NCI-H524 (cell line): ENCODE measurements at regions not wholly inside any gene's neighbourhood (a gene's known extent, or its start where the extent isn't known, plus 50 kb on each side); places are given as distances from the start of the nearest gene placed in this dataset.

ENCODE experiments used
- DNase-seq, 2 experiments: peaks; one replicate each; lab custom pipeline; 2025; lab: John Stamatoyannopoulos, UW

DNA sequence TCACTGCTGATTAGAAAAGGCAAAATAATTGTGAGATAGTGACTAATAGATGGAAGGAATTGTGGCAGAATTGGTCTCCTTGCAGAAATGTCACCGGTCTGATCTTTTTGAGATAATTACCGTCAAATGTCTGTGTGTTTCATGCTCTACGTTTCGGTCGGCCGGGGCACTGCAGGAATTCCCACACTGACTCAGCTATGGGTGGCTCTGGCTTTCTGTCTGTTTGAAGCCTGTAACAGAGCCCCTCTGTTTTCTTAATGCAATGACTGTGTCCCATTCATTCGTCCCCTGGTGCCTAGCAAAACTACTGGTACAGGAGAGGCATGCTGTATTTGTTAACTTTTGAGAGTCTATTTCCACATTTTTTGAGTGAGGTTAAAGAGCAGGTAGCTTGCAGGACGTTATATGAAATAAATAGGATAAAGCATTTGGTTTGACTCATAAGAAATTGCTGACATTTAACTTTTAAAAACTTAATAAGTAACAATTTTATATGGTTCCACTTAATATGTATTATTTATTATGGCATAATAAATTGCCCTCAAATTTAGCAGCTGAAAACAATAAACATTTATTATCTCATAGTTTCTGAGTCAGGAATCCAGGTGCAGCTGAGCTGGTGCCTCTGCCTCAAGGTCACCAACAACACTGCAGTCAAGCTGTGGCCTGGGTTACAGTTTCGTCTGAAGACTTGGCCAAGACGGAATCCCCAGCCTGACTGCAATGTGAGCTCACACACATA, 53.3 kb upstream of the CTBP2 start:
- DNase-seq, result no peak

GRCh38 chr10:125212150-125212809, 51.9 kb upstream of the CTBP2 start:
- no peak for DNase-seq
